MCF 10A (cell line): ENCODE measurements at regions not wholly inside any gene's neighbourhood (a gene's known extent, or its start where the extent isn't known, plus 50 kb on each side); places are given as distances from the start of the nearest gene placed in this dataset.
"Not testable (repeated sequence)": the region's sequence is repeated elsewhere in the genome, so short reads cannot be mapped to it uniquely, and the experiment has no call there.

Experiments used
- BruUV-seq: library from RNA; stranded (reverse); fragments of 400-500 nt; replicated peaks from 2 replicates; lab custom pipeline; 2021; lab: Mats Ljungman, UMichigan
- CTCF ChIA-PET: fragments of 300-600 bp; sonication (Branson Sonifier 250); formaldehyde crosslinking; extraction: SDS; loops from one replicate; lab custom pipeline; 2021; ENCODE audit warnings: antibody characterized with exemption, inconsistent platforms; lab: Yijun Ruan, JAX
- POLR2A ChIA-PET: fragments of 300-600, 350-650 bp; sonication (Branson Sonifier 250); formaldehyde crosslinking; extraction: SDS; loops from one replicate; lab custom pipeline; 2020; ENCODE audit warnings: antibody characterized with exemption, inconsistent platforms; lab: Yijun Ruan, JAX
- DNase-seq: peaks from one replicate; pipeline ENCODE4 v3.0.0-alpha.2; 2018; ENCODE audit not compliant: unreplicated experiment
- H3K27ac Mint-ChIP-seq: one replicate; pipeline ENCODE4 v1.8.0; 2022; ENCODE audit warnings: mild to moderate bottlenecking, low read depth, mixed read lengths; ENCODE audit not compliant: unreplicated experiment
- H3K27me3 Mint-ChIP-seq: one replicate; pipeline ENCODE4 v1.8.0; 2022; ENCODE audit warnings: mixed read lengths; ENCODE audit not compliant: insufficient read depth, unreplicated experiment
- H3K36me3 Mint-ChIP-seq: one replicate; pipeline ENCODE4 v1.8.0; 2022; ENCODE audit warnings: mild to moderate bottlenecking, moderate library complexity, mixed read lengths; ENCODE audit not compliant: insufficient read depth, unreplicated experiment
- H3K4me1 Mint-ChIP-seq: one replicate; pipeline ENCODE4 v1.8.0; 2022; ENCODE audit warnings: mixed read lengths; ENCODE audit not compliant: insufficient read depth, unreplicated experiment
- H3K4me3 Mint-ChIP-seq: one replicate; pipeline ENCODE4 v1.8.0; 2022; ENCODE audit warnings: mild to moderate bottlenecking, moderate library complexity, mixed read lengths; ENCODE audit not compliant: unreplicated experiment
- H3K9me3 Mint-ChIP-seq: one replicate; pipeline ENCODE4 v1.8.0; 2022; ENCODE audit warnings: mixed read lengths; ENCODE audit not compliant: unreplicated experiment
- intact Hi-C: fragments of 100-400 bp; cut with micrococcal nuclease; formaldehyde crosslinking; loops from 2 replicates; pipeline ENCODE4 v1.14.1; 2022
- TF ChIP-seq, protein P1 (sequence below): fragments of 200-600 bp; IDR thresholded peaks from one replicate; pipeline ENCODE4 v1.8.0; 2022; ENCODE audit warnings: antibody characterized with exemption, mild to moderate bottlenecking; ENCODE audit not compliant: unreplicated experiment

DNA sequence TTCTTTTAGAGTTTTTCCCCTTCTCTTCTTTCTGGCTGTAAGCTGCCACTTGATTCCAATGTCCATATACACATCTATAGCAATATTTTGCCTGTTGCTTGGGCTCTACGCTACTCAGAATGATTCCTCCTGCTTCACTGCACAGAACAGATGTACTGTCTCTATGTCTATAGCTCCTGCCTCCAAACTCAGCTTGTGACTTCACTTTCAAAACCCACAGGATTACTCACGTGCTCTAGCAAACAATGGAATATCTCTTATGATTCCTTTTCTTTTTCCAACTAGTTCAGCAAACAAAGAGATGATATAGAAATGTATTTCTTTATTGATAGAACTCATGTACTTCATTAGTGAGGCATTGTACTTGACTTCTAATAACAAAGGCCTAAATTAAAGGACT is 80.5 kb upstream of the SOX13 start:
- H3K9me3 Mint-ChIP-seq, result no peaks in the 10 kb centered on the region
- H3K4me3 Mint-ChIP-seq, result no peak overlapping the region
- POLR2A ChIA-PET, result interaction anchor here (1.1 to 1.5 kb wide), 2 partner anchors 10 to 22 kb away, joined by 3 read pairs; no protein-coding TSS in a partner anchor
- no peaks in the 10 kb centered on the region for H3K36me3 Mint-ChIP-seq
- H3K4me1 Mint-ChIP-seq, result no peaks in the 10 kb centered on the region
- no peaks in the 10 kb centered on the region for H3K27me3 Mint-ChIP-seq
- TF ChIP-seq, protein P1, sequence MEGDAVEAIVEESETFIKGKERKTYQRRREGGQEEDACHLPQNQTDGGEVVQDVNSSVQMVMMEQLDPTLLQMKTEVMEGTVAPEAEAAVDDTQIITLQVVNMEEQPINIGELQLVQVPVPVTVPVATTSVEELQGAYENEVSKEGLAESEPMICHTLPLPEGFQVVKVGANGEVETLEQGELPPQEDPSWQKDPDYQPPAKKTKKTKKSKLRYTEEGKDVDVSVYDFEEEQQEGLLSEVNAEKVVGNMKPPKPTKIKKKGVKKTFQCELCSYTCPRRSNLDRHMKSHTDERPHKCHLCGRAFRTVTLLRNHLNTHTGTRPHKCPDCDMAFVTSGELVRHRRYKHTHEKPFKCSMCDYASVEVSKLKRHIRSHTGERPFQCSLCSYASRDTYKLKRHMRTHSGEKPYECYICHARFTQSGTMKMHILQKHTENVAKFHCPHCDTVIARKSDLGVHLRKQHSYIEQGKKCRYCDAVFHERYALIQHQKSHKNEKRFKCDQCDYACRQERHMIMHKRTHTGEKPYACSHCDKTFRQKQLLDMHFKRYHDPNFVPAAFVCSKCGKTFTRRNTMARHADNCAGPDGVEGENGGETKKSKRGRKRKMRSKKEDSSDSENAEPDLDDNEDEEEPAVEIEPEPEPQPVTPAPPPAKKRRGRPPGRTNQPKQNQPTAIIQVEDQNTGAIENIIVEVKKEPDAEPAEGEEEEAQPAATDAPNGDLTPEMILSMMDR, result no peak
- no peak for DNase-seq
- no peak overlapping the region for H3K27ac Mint-ChIP-seq
- intact Hi-C loops, result no loop called here
- BruUV-seq, result no TSS peak
- CTCF ChIA-PET, result interaction anchor here (0.6 to 1.6 kb wide), 3 partner anchors 121 to 1143 kb away, joined by 3 to 9 read pairs (median 4); no protein-coding TSS in a partner anchor

DNA sequence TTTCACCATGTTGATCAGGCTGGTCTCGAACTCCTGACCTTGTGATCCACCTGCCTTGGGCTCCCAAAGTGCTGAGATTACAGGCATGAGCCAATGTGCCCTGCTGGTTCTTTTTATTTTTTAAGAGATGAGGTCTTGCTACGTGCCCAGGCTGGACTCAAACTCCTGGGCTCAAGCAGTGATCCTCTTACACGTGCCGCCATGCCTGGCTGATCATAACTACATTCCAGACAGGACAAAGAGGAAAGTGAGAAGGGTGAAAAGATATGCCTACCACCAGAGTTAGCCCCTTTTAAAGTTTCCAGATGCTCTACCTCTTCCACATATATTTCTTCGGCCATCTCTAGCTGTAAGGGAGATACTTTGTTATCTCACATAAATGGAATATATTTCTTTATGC is 79.7 kb upstream of the SOX13 start:
- ChIA-PET POLR2A (interaction anchor here (1.5 kb wide), 1 partner anchor 23 kb away, joined by 3 read pairs; no protein-coding TSS in a partner anchor), CTCF (interaction anchor here (1.6 kb wide), 1 partner anchor 122 kb away, joined by 9 read pairs; no protein-coding TSS in a partner anchor)
- intact Hi-C loops, result no loop called here
- H3K27me3 Mint-ChIP-seq, result no peaks in the 10 kb centered on the region
- no peak overlapping the region for H3K27ac Mint-ChIP-seq
- no peaks in the 10 kb centered on the region for H3K4me1 Mint-ChIP-seq
- H3K4me3 Mint-ChIP-seq, result no peak overlapping the region
- no peaks in the 10 kb centered on the region for H3K9me3 Mint-ChIP-seq
- H3K36me3 Mint-ChIP-seq, result no peaks in the 10 kb centered on the region
- TF ChIP-seq, protein P1, result no peak
- BruUV-seq, result no TSS peak
- no peak for DNase-seq

DNA sequence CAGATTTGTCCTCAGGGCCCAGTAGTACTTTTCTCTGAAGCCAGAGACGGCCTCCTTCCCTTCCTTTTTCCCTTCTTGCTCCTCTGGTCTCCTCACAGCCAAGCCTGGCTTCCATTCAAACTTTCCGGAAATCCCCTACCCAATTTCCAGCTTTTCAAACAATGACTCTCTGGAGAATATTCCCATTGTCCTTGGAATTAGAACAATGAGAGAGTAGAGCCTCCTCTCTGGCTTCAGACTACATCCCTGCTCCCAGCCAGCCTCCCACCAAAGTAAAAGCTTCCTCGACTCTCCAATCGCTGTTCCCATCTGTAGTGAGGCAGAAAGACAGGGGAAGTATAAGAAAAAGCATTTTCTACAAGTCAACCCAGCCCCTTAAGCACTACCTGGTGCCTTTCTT is 77.7 kb upstream of the SOX13 start:
- H3K9me3 Mint-ChIP-seq, result no peaks in the 10 kb centered on the region
- intact Hi-C loops, result no loop called here
- TF ChIP-seq, protein P1, result no peak
- H3K36me3 Mint-ChIP-seq, result no peaks in the 10 kb centered on the region
- H3K4me1 Mint-ChIP-seq, result no peaks in the 10 kb centered on the region
- ChIA-PET CTCF (interaction anchor here (0.6 kb wide), 2 partner anchors 11 to 24 kb away, joined by 3 read pairs; no protein-coding TSS in a partner anchor), POLR2A (no interaction called here)
- peak; percentile 18 for DNase-seq
- BruUV-seq, result no TSS peak
- no peaks in the 10 kb centered on the region for H3K27me3 Mint-ChIP-seq
- H3K27ac Mint-ChIP-seq, result no peak overlapping the region
- no peak overlapping the region for H3K4me3 Mint-ChIP-seq

DNA sequence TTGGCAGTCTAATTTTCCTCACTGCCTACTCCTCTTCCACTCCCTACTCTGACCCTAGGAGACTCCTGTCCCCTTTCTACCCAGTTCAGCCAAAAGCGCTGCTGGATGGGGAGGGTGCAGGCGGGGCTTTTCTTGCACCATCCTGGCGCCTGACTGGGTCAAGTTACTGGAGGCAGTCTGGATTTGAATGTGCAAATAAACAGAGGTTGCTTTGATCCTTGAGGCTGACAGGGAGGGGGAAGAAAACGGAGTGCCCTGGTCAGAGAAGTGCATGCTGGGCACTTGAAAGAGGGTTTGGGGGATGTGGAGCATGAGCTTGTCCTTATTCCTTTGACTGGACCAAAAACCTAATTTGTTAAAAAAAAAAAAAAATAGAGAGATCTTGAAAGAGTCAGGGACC is 76.8 kb upstream of the SOX13 start:
- peaks cover 4% of the 10 kb centered on the region for H3K4me1 Mint-ChIP-seq
- H3K27ac Mint-ChIP-seq, result no peak overlapping the region
- ChIA-PET CTCF (no interaction called here), POLR2A (interaction anchor here (0.7 kb wide), 1 partner anchor 507 kb away, joined by 3 read pairs; no protein-coding TSS in a partner anchor)
- TF ChIP-seq, protein P1, result no peak
- no peaks in the 10 kb centered on the region for H3K9me3 Mint-ChIP-seq
- H3K27me3 Mint-ChIP-seq, result no peaks in the 10 kb centered on the region
- H3K4me3 Mint-ChIP-seq, result no peak overlapping the region
- no peaks in the 10 kb centered on the region for H3K36me3 Mint-ChIP-seq
- intact Hi-C loops, result no loop called here
- DNase-seq, result peak; percentile 19
- no TSS peak for BruUV-seq

DNA sequence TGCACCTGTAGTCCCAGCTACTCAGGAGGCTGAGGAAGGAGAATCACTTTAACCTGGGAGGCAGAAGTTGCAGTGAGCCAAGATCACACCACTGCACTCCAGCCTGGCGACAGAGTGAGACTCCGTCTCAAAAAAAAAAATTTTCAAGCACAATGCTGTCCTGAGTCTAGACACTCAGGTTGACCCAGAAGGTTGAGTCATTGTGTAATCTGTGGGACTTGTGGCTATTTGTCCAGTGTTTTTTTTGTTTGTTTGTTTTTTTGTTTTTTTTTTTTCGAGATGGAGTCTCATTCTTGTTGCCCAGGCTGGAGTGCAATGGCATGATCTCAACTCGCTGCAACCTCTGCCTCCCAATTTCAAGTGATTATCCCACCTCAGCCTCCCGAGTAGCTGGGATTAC is 74.3 kb upstream of the SOX13 start:
- POLR2A ChIA-PET, H3K4me1 Mint-ChIP-seq, H3K27me3 Mint-ChIP-seq, H3K4me3 Mint-ChIP-seq, H3K27ac Mint-ChIP-seq, H3K9me3 Mint-ChIP-seq, intact Hi-C loops, BruUV-seq, H3K36me3 Mint-ChIP-seq, DNase-seq: not testable (repeated sequence)
- CTCF ChIA-PET, result interaction anchor here (1.7 kb wide), 1 partner anchor 18 kb away, joined by 4 read pairs; no protein-coding TSS in a partner anchor
